ENCODE measurements at regions not wholly inside any gene's neighbourhood (a gene's known extent, or its start where the extent isn't known, plus 50 kb on each side); places are given as distances from the start of the nearest gene placed in this dataset.

DNA sequence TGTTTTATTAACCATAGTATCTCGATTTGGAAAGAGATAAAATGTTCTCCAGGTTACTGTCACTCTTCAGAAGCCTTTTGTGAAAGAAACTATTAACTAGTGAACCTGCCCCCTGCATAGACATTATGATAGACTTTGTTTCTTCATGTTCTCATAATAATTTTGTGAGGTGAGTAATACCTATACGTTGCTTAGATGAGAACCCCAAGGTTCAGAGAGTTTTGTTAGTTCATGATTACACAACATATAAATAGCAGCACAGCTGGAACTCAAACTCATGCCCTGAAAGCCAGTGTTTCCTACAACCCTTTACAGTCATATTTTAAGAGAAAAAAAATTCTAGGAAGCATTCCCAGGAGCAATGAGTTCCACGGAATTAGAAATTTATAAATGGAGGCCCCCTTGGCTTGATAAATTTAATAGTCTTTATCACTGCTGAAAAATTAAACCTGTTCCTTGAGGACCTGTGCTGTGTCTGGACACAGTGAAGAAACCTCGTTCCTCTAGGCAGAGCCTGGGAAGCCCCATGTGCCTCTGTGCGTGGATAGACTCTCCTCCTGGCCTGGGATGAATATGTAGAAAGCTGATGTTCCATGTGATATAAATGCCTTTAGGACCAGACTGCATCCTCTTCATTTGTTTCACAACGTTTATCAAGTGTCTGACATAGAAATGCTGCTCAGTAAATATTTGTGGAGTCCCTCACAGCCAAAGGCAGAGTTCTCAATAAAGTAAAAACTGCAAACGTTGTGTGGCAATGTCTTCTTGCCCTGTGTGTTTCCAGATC is 1257.0 kb upstream of the GYPC start (continued):
- no peak for TF ChIP-seq STAG1 (CRISPR knock-in tag; IDR thresholded peaks at IDR 0.05)
- TF ChIP-seq, protein P1, sequence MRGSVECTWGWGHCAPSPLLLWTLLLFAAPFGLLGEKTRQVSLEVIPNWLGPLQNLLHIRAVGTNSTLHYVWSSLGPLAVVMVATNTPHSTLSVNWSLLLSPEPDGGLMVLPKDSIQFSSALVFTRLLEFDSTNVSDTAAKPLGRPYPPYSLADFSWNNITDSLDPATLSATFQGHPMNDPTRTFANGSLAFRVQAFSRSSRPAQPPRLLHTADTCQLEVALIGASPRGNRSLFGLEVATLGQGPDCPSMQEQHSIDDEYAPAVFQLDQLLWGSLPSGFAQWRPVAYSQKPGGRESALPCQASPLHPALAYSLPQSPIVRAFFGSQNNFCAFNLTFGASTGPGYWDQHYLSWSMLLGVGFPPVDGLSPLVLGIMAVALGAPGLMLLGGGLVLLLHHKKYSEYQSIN (CRISPR knock-in tag; IDR thresholded peaks at IDR 0.05; ENCODE audit: borderline replicate concordance), result no peak
- TF ChIP-seq, protein P2, sequence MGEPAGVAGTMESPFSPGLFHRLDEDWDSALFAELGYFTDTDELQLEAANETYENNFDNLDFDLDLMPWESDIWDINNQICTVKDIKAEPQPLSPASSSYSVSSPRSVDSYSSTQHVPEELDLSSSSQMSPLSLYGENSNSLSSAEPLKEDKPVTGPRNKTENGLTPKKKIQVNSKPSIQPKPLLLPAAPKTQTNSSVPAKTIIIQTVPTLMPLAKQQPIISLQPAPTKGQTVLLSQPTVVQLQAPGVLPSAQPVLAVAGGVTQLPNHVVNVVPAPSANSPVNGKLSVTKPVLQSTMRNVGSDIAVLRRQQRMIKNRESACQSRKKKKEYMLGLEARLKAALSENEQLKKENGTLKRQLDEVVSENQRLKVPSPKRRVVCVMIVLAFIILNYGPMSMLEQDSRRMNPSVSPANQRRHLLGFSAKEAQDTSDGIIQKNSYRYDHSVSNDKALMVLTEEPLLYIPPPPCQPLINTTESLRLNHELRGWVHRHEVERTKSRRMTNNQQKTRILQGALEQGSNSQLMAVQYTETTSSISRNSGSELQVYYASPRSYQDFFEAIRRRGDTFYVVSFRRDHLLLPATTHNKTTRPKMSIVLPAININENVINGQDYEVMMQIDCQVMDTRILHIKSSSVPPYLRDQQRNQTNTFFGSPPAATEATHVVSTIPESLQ (CRISPR knock-in tag; conservative IDR thresholded peaks at IDR 0.05), result no peak

DNA sequence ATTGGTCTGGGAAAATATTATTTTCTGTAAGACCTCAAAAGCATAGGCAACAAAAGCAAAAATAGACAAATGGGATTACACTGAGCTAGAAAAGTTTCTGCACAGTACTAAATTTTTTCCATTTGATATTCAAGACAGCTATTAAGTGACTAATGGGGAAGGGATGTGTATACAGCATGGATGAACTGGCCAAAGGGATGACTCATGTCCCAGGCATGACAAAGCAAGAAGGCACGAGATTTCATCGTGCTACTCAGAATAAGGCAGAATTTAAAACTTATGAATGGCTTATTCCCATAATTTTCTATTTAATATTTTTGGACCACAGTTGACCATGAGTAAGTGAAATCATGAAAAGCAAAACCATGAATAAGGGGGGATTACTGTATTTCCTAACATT is 1250.1 kb upstream of the GYPC start:
- no peak overlapping the region for H3K27ac ChIP-seq (ENCODE audit: extremely low read length, insufficient read depth, low read length)
- no peaks in the 10 kb centered on the region for H3K79me2 ChIP-seq (ENCODE audit: insufficient read depth, low read length)
- H2AFZ ChIP-seq (ENCODE audit: low read length), result no peak overlapping the region
- 0% methylated on average over 2 of the region's 2 CpGs for WGBS (ENCODE audit: low lambda C conversion rate)
- no peak for ATAC-seq
- H3K9me3 ChIP-seq (ENCODE audit: low read length), result peaks cover 60% of the 10 kb centered on the region
- no peaks in the 10 kb centered on the region for H4K20me1 ChIP-seq (ENCODE audit: insufficient read depth, low read length)
- POLR2A ChIA-PET, result no interaction called here
- no peak overlapping the region for H3K4me2 ChIP-seq (ENCODE audit: low read depth, low read length)
- no peak overlapping the region for H3K9ac ChIP-seq (ENCODE audit: insufficient read depth, low read depth, low read length)
- intact Hi-C loops (cut with micrococcal nuclease; ENCODE audit: unreplicated experiment), result no loop called here
- DNase-seq (ENCODE audit: low spot score), result peak; percentile 9
- CTCF ChIA-PET (ENCODE audit: low intra/inter-chr PET ratio, low total read pairs), result no interaction called here
- no peak for FAIRE-seq
- no peaks in the 10 kb centered on the region for H3K36me3 ChIP-seq (replicated peaks in 1 of 2; ENCODE audit: control insufficient read depth in 1 of 2, insufficient read depth in 2 of 2, low read length in 2 of 2)
- no peaks in the 10 kb centered on the region for H3K27me3 ChIP-seq (ENCODE audit: control insufficient read depth in 1 of 2, insufficient read depth in 2 of 2, low read length in 2 of 2)
- no TSS peak for BruUV-seq (replicated peaks)
- in situ Hi-C loops (cut with HindIII; ENCODE audit: extremely low pct_ligation_motif_present, low pct_unique_long_range_greater_than_20kb), result no loop called here
- H3K4me1 ChIP-seq (ENCODE audit: insufficient read depth, low read length), result no peaks in the 10 kb centered on the region
- no peak overlapping the region for H3K4me3 ChIP-seq (replicated peaks in 1 of 3; ENCODE audit: insufficient read depth in 1 of 3, low read depth in 2 of 3, low read length in 3 of 3)
- no peak for TF ChIP-seq SAFB2 (CRISPR knock-in tag; IDR thresholded peaks at IDR 0.05; ENCODE audit: borderline replicate concordance, low read depth)

Data from HepG2 (cell line).